ENCODE measurements at regions not wholly inside any gene's neighbourhood (a gene's known extent, or its start where the extent isn't known, plus 50 kb on each side); places are given as distances from the start of the nearest gene placed in this dataset.

DNA sequence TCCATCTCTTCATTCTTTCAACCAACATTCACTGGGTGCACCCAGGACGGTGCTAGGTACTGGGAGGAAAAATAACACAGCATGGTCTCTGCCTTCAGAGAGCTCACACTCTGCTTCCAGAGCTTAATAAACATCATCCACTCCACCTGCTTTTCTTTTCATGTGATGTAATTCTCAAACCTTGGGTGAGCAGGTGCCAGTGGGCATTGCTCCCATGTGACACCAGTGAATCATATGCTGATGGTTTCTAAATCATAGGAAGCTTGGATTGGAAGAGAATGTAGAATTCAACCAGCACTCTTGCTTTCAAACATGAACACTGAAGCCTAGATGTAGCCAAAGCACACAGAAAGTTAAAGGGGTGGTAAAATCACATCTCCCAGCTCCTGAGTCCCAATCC lies 189.8 kb downstream of the FOXA2 start:
- Histone ChIP-seq H3K4me2 (ENCODE audit: insufficient read depth, low read length) (no peak overlapping the region), H4K20me1 (replicated peaks; ENCODE audit: control insufficient read depth, insufficient read depth, low read length) (no peaks in the 10 kb centered on the region), H3K4me1 (replicated peaks in 1 of 2; ENCODE audit: control insufficient read depth in 2 of 2, insufficient read depth in 2 of 2, low read length in 2 of 2) (peaks cover 0 to 10% of the 10 kb centered on the region in 2 experiments; a peak in 2 of 5 replicates), H3K79me2 (ENCODE audit: control insufficient read depth, insufficient read depth, low read length) (no peaks in the 10 kb centered on the region), H3K4me3 (no peak overlapping the region), H2AFZ (ENCODE audit: low read depth, low read length) (no peak overlapping the region), H3K36me3 (ENCODE audit: control insufficient read depth, insufficient read depth, low read length) (no peaks in the 10 kb centered on the region), H3K27ac (ENCODE audit: extremely low read depth, low read depth, low read length) (no peak overlapping the region), H3K27me3 (ENCODE audit: control insufficient read depth in 2 of 2, insufficient read depth in 2 of 2, low read length in 2 of 2) (no peaks in the 10 kb centered on the region), H3K9me1 (ENCODE audit: control insufficient read depth, insufficient read depth, low read length) (no peaks in the 10 kb centered on the region), H3K9ac (ENCODE audit: insufficient read depth in 1 of 2, low read depth in 2 of 2, low read length in 2 of 2) (no peak overlapping the region), H3K9me3 (replicated peaks; ENCODE audit: control insufficient read depth, insufficient read depth, low read depth, low read length) (no peaks in the 10 kb centered on the region)
- DNase-seq (ENCODE audit: extremely low read depth in 1 of 4, low spot score in 3 of 4) = no peak
- TF ChIP-seq GATA2 (CRISPR knock-in tag; IDR thresholded peaks at IDR 0.05) (no peak), CXXC5 (CRISPR knock-in tag; IDR thresholded peaks at IDR 0.05) (no peak), LEF1 (IDR thresholded peaks at IDR 0.05) (no peak), ZNF282 (CRISPR knock-in tag; IDR thresholded peaks at IDR 0.05) (no peak), ARID2 (IDR thresholded peaks at IDR 0.05) (no peak), SMARCB1 (IDR thresholded peaks at IDR 0.05; ENCODE audit: insufficient read length, low read depth) (no peak)
- intact Hi-C loops (cut with micrococcal nuclease) = no loop called here
- no peak for FAIRE-seq
- CTCF ChIA-PET (ENCODE audit: low intra/inter-chr PET ratio) = no interaction called here
- no CpG with 5 or more reads among the region's 1 CpG for WGBS (ENCODE audit: insufficient coverage, low coverage, missing lambda C conversion rate)
- no peak for ATAC-seq
- in situ Hi-C loops (cut with MboI) = no loop called here
- POLR2A ChIA-PET = interaction anchor here (1.6 kb wide), 1 partner anchor 17 kb away, joined by 4 read pairs; no protein-coding TSS in a partner anchor
- no TSS peak for BruUV-seq (replicated peaks)

DNA sequence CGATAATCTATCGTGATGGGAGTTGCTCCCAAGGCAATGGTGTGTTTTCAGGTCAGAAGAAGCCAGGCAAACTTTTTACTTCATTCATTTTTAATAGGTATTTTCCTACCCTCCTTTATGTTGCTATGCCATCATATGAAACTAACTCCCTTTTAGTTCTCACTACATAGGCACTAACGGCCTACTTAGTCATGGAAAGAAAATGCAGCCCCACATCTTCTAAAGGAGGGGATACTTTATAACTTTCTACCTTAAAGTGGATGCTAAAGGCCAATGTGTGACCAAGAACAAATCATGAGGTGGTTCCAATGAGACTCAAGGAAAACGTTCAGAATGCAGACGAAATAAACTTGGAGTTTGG lies 193.8 kb downstream of the FOXA2 start:
- Histone ChIP-seq H2AFZ (ENCODE audit: low read depth, low read length) (0 out of 2 replicates have a peak overlapping the region, but pooled peaks have one; percentile 20), H3K9me3 (replicated peaks; ENCODE audit: control insufficient read depth, insufficient read depth, low read depth, low read length) (no peaks in the 10 kb centered on the region), H3K79me2 (ENCODE audit: control insufficient read depth, insufficient read depth, low read length) (no peaks in the 10 kb centered on the region), H4K20me1 (replicated peaks; ENCODE audit: control insufficient read depth, insufficient read depth, low read length) (no peaks in the 10 kb centered on the region), H3K4me2 (ENCODE audit: insufficient read depth, low read length) (peak overlapping the region; percentile 29; the same call in 1 of the 2 replicates), H3K4me3 (no peak overlapping the region), H3K4me1 (replicated peaks in 1 of 2; ENCODE audit: control insufficient read depth in 2 of 2, insufficient read depth in 2 of 2, low read length in 2 of 2) (peaks cover 0 to 22% of the 10 kb centered on the region in 2 experiments; a peak in 2 of 5 replicates), H3K9me1 (ENCODE audit: control insufficient read depth, insufficient read depth, low read length) (no peaks in the 10 kb centered on the region), H3K27ac (ENCODE audit: extremely low read depth, low read depth, low read length) (no peak overlapping the region), H3K27me3 (ENCODE audit: control insufficient read depth in 2 of 2, insufficient read depth in 2 of 2, low read length in 2 of 2) (no peaks in the 10 kb centered on the region), H3K9ac (ENCODE audit: insufficient read depth in 1 of 2, low read depth in 2 of 2, low read length in 2 of 2) (no peak overlapping the region), H3K36me3 (ENCODE audit: control insufficient read depth, insufficient read depth, low read length) (no peaks in the 10 kb centered on the region)
- intact Hi-C loops (cut with micrococcal nuclease) (no loop called here), in situ Hi-C loops (cut with MboI) (no loop called here)
- TF ChIP-seq JUND (IDR thresholded peaks at IDR 0.05; ENCODE audit: borderline replicate concordance, low read depth, low read length) = no peak
- no peak for TF ChIP-seq JUND (tag; IDR thresholded peaks at IDR 0.05; ENCODE audit: borderline replicate concordance, low read depth, low read length)
- peak; percentile 40; the same call in 1 of the 2 replicates for TF ChIP-seq FOSL1 (tag; conservative IDR thresholded peaks at IDR 0.05)
- TF ChIP-seq RNF2 (IDR thresholded peaks at IDR 0.05) = no peak
- TF ChIP-seq ZFPM2 (CRISPR knock-in tag; IDR thresholded peaks at IDR 0.05) = no peak
- no peak for TF ChIP-seq NCOA6 (IDR thresholded peaks at IDR 0.05)
- no peak for TF ChIP-seq ESRRA (IDR thresholded peaks at IDR 0.05; ENCODE audit: borderline replicate concordance, low read depth)
- ATAC-seq (no peak), FAIRE-seq (no peak), DNase-seq (ENCODE audit: extremely low read depth in 1 of 4, low spot score in 3 of 4) (no peak)
- BruUV-seq (replicated peaks) = no TSS peak
- ChIA-PET POLR2A (interaction anchor here (1.0 to 1.4 kb wide), 2 partner anchors 7 to 15 kb away, joined by 4 read pairs; no protein-coding TSS in a partner anchor), CTCF (ENCODE audit: low intra/inter-chr PET ratio) (no interaction called here)
- WGBS (ENCODE audit: insufficient coverage, low coverage, missing lambda C conversion rate) = 9% methylated on average over 5 of the region's 5 CpGs

All from K562 (cell line).